Fibroblast of the aortic adventitia (primary cell): ENCODE measurements at regions not wholly inside any gene's neighbourhood (a gene's known extent, or its start where the extent isn't known, plus 50 kb on each side); places are given as distances from the start of the nearest gene placed in this dataset.

Source experiments
- DNase-seq: peaks from one replicate; pipeline ENCODE4 v3.0.0-alpha.2; 2010; ENCODE audit warnings: low read depth
- H3K4me3 ChIP-seq: 2 replicates; pipeline ENCODE4 v1.5.1; 2011; ENCODE audit warnings: low read depth, mild to moderate bottlenecking, control low read depth, low read length, moderate library complexity
- CTCF ChIP-seq: IDR thresholded peaks from 2 replicates; pipeline ENCODE4 v1.5.1; 2011; ENCODE audit warnings: mild to moderate bottlenecking, low read length, control low read depth, inconsistent platforms; ENCODE audit not compliant: insufficient read depth

GRCh38 chr3:111244760-111245159 lies 173.1 kb downstream of the NECTIN3 start:
- H3K4me3 ChIP-seq, result no peak overlapping the region
- DNase-seq, result no peak
- TF ChIP-seq CTCF, result no peak

GRCh38 chr3:111246967-111247760 lies 175.5 kb downstream of the NECTIN3 start:
- no peak for TF ChIP-seq CTCF
- no peak overlapping the region for H3K4me3 ChIP-seq
- DNase-seq, result peak; percentile 21

- DNase-seq, result no peak
- no peak overlapping the region for H3K4me3 ChIP-seq
- TF ChIP-seq CTCF, result no peak
Measured at GRCh38 chr3:111248406-111248805, 176.8 kb downstream of the NECTIN3 start.

GRCh38 chr3:111249421-111249820 lies 177.8 kb downstream of the NECTIN3 start:
- TF ChIP-seq CTCF, result no peak
- DNase-seq, result no peak
- H3K4me3 ChIP-seq, result no peak overlapping the region

GRCh38 chr3:111252779-111253178 lies 181.2 kb downstream of the NECTIN3 start:
- peak; percentile 57 for DNase-seq
- TF ChIP-seq CTCF, result no peak
- no peak overlapping the region for H3K4me3 ChIP-seq

GRCh38 chr3:111253733-111254132 lies 182.1 kb downstream of the NECTIN3 start:
- TF ChIP-seq CTCF, result no peak
- DNase-seq, result no peak
- H3K4me3 ChIP-seq, result no peak overlapping the region

- no peak for DNase-seq
- TF ChIP-seq CTCF, result no peak
- H3K4me3 ChIP-seq, result no peak overlapping the region
Measured at GRCh38 chr3:111260878-111261277, 189.3 kb downstream of the NECTIN3 start.
